ENCODE measurements at regions not wholly inside any gene's neighbourhood (a gene's known extent, or its start where the extent isn't known, plus 50 kb on each side); places are given as distances from the start of the nearest gene placed in this dataset.

DNA sequence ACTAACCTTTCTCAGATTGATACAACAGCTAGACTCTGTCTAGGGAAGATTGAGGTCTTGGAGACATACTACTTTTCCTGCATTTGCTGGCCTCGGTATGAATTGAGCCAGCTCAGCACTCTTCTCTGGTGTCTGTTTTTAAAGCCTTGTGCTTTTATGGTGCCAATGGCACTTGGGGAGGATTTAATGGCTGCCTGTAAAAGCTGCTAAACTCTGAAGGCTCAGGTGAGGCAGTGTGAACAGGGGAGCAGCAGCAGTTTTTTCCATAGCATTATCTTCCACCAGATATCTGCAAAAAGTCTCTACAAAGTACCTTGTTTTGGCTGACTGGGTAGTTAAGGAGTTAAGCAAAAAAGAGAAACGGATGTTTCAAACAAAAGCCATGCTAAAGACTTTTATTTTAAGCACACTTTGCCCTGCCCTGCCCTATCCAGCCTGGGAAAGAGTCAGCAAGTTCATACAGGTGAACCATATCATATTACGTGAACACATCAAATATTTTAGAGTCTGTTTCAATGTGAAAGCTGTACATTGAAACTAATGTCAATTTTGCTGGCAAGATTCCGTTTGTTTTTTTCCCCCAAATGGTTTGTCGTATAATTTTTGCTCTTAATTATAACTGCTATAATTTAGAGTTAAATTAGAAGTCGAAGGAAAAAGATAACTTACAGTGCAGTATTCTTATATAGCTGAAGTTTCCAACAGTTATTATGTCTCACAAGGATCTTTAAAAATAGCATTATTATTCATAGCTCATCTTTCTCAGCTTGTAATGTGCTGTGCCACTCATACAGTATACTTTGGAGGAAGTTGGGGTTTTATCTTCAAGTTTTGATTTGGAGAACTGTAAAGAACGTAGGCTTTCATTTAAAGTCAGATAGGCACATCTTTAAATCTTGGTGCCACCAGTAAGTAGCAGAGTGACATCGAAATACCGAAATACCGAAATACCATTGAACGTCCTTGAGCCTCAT, 424.1 kb upstream of the CD180 start:
- TF ChIP-seq, protein P1, sequence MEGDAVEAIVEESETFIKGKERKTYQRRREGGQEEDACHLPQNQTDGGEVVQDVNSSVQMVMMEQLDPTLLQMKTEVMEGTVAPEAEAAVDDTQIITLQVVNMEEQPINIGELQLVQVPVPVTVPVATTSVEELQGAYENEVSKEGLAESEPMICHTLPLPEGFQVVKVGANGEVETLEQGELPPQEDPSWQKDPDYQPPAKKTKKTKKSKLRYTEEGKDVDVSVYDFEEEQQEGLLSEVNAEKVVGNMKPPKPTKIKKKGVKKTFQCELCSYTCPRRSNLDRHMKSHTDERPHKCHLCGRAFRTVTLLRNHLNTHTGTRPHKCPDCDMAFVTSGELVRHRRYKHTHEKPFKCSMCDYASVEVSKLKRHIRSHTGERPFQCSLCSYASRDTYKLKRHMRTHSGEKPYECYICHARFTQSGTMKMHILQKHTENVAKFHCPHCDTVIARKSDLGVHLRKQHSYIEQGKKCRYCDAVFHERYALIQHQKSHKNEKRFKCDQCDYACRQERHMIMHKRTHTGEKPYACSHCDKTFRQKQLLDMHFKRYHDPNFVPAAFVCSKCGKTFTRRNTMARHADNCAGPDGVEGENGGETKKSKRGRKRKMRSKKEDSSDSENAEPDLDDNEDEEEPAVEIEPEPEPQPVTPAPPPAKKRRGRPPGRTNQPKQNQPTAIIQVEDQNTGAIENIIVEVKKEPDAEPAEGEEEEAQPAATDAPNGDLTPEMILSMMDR (IDR thresholded peaks at IDR 0.05; ENCODE audit: low read depth, low read length, poor library complexity, severe bottlenecking) = no peak
- no peak for TF ChIP-seq EZH2phosphoT487 (IDR thresholded peaks at IDR 0.05; ENCODE audit: borderline replicate concordance, low read length)

Measured in DOHH2 (cell line).